GM04504 (cell line): ENCODE measurements at regions not wholly inside any gene's neighbourhood (a gene's known extent, or its start where the extent isn't known, plus 50 kb on each side); places are given as distances from the start of the nearest gene placed in this dataset.
"Not testable (repeated sequence)": the region's sequence is repeated elsewhere in the genome, so short reads cannot be mapped to it uniquely, and the experiment has no call there.

Experiments used
- DNase-seq: peaks from one replicate; pipeline ENCODE4 v3.0.0-alpha.2; 2012; ENCODE audit warnings: low read depth

DNA sequence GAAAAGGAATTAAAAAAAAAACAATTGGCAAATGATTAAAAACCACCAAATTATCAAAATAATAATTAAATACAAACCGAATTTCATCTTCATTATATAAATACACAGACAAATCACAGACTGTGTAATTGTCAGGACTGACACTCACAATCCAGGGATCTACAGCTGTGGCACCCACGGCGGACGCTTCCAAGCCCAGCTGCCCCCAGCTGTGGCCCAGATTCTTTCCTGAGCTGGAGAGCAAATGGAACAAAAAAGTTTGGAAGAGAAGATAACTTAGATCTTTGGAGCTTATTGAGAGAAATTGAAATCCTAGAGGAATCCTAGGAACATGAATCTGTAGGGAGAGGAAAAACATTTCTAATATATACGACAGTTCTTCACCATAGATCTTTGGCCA, 316.1 kb downstream of the OTUD1 start:
- no peak for DNase-seq

DNA sequence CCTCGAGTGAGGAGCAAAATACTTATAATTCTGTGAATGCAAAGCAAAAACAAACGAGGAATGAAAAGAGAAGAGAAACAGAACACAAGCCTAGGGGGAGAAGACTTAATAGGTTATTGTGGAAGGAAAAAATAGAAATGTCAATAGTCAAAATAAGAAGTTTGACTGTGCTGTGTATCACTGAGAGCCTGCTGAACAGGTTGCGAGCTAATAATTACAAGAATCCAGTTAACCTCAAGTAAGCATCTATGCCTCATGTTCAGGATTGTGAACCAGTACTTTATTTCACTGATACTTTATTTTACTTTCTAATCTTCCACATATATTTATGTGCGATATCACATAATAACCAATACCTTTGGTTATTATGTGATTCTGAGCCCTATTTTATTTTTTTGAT, 316.7 kb downstream of the OTUD1 start:
- DNase-seq: no peak

DNA sequence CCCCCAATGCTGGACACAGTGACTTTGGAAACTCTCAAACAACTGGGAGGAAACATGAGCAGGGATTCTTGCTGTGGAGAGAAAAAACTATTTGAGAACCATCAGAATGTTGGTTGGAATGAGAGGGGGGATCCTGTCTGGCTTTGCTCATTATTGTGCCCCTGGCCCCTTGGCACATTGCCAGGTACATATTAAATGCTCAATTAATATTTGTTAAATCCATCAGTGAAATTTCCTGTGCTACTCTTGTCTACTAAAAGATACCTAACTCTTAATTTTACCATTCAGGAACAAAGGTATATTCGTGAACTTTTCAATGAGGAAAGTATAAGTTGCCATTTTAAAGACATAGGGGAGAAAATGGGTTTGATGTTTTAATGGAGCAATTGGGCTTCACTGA, 329.4 kb downstream of the OTUD1 start:
- no peak for DNase-seq

DNA sequence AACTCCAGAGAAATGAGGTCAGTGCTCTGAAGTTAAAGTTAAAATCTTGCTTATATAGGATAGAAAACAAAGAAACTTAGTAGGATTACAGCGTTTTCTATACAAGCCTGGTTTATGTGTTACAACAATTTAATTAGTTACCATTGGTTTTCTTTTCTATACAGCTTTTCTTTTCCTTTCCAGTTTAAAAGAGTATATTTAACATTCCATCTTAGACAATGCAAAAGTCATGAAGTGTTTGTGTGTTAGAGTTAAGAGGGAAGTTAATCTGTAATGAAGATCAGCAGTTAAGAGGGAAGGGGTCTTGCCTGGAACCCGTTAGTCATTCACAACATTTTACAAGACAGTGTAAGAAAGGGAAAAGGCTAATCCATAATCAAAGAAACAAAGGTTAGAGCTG, 338.3 kb downstream of the OTUD1 start:
- DNase-seq: no peak

DNA sequence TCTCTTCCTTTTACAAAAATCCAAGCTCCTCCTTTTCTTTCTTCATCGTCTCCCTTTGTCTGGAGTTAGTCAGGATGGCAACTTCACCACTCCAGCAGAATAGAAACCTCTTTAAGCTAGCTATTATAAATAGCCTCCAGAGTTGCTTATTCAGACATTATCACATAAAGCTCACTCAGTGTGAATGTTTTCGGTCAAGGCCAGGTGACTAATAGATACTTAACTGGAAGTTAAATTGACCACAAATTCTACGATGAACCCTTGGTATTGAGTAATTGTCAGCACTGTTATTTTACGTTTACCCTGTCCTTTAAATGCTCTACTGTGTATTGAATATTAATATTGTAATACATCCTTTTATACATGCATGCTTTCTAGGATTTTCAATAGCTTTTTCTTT, 340.4 kb downstream of the OTUD1 start:
- no peak for DNase-seq

DNA sequence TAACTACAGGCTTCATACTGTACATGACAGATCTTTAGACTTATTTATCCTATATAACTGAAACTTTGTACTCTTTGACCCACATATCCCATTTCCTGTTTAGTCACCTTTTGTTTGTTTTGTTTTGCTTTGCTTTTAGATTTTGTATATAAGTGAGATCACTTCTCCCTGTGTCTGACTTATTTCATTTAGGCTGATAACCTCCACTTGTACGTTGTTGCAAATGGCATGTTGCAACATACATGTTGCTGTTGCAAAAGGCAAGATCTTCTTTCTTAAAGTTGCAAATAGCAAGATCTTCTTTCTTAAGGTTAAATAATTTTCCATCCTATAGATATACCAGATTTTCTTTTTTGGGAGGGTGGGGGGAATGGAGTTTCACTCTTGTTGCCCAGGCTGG, 341.5 kb downstream of the OTUD1 start:
- no peak for DNase-seq

DNA sequence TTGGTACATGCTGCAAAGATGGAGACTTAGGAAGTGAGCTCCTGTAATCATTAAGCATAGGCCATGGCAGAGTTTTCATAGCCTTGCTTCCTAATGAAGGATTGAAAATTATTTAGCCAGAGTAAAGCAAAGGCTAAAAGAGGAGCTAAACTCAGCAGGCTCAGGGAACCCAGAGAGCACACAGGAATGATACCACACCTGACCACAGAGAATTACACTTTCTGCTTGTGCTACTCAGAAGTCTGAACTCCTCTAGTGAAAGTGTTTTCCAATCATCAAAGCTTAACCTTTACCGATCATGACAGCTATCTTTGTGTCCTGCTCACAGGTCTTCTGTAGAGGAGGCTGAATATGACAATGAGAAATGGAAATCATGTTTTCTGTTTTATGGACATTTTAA, 347.7 kb downstream of the OTUD1 start:
- no peak for DNase-seq

DNA sequence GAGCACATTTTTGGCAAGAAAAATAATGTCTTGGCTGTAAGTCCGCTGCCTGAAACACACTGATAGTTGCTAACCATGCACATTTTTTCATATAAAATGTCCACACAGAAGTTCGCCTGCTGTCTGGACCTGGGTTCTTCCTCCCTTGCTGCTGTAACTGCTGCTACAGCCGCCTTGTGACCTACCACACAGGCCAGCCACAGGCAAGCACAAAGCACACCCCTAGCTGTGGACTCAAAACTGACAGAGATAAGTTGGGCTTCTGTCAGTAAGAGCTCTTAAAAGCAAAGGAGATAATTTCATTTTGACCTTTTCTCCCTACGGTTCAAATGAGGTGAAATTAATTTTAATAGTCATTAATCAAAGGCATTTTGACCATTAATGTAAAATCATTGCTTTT, 354.7 kb downstream of the OTUD1 start:
- DNase-seq: no peak

DNA sequence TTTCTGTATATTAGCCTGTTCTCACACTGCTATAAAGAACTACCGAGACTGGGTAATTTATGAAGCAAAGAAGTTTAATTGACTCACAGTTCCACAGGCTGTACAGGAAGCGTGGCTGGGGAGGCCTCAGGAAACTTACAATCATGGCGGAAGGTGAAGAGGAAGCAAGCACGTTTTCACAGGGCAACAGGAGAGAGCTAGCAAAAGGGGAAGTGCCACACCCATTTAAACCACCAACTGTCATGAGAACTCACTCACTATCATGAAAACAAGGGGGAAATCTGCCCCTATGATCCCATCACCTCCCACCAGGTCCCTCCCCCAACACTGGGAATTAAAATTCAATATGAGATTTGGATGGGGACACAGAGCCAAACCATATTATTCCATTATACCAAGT, 358.6 kb downstream of the OTUD1 start:
- not testable (repeated sequence) for DNase-seq

DNA sequence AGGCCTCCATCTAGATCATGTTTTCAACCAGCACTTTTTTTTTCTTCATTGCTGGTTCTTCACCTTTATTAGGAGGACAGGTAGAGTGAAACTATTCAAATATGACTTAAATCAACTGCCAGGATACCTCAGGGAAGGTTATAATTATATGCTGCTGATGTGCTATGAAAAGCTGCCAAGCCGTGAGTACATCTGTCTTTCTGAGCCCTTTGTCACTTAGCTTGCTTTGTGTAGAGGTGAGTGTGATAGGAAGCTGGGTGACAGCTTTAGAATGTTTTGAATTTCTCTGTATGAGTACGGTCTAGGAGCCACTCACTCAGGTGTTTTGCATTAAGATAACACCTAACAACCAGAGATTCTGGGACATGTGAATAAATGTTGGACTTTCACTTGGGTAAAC, 365.2 kb downstream of the OTUD1 start:
- DNase-seq: no peak

DNA sequence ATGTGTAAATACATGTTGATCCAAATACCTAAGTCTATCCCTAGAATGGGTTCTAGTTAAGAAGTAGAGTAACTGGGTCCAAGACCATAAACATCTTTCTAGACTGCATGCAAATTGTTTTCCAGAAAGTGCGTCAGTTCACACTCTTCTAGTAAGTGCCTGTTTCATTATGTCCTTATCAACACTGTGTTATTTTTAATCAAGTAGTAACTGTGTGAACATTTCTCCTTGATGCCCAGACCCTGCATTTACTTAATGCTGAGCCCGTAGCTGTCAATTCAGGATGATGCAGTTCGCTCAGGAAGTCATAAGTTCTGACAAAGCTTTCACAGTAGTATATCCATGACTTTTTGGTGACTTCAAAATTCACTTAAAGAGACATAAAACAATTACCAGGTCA, 374.8 kb downstream of the OTUD1 start:
- DNase-seq: no peak

DNA sequence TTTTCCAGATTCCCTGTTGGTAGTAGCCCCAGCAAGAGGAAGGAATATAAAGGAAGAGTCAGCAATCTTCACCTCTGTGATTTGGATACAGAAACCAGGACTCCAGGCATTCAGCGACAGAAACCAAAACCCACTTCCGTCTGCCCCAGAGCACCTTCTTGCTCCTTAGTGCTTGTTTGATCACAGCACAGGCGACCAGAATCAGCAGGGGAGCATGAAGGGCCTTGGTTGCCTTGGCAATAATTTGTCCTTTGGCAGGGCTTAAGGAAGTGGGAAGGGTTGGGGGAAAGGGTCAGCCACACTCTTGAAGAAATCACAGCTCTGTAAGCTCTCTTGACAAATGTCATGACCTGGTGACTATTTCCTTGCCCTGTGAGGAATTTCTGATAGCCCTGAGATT, 379.6 kb downstream of the OTUD1 start:
- DNase-seq: no peak

DNA sequence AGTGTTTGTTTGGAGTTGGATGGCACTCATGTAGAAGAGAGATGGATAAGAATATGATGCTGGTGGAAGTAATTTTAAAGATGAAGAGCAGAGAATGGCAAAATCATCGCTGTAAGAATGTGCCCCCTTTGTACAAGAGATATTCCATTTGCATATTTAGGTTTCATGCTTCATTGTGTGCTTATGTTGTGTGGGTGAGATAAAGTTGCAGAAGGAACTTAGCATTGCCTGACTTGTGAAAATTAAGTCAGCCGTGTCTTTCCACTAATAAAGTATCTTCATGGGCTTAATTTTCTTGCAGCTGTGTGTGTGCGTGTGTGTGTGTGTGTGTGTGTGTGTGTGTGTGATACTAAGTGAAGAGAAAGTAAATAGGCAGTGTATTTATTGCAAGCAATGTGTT, 381.9 kb downstream of the OTUD1 start:
- no peak for DNase-seq

DNA sequence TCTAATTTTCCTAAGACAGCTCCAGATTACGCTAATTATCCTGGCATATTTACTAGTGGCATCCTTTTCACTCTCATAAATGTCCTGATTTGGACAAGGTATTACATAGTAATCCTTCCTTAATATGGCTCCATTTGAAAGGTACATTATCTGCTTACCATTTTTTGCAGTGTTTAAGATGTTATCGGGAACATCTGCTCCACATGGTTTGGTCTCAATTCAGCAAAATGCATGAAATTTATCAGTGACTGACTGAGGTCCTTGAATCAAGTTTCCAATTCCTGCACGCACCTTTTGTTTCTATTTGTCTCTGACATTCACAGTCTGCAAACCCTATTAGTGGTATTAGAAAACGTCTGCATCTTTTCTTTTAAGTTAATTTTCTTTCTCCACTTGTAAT, 384.1 kb upstream of the KIAA1217 start:
- DNase-seq: no peak

DNA sequence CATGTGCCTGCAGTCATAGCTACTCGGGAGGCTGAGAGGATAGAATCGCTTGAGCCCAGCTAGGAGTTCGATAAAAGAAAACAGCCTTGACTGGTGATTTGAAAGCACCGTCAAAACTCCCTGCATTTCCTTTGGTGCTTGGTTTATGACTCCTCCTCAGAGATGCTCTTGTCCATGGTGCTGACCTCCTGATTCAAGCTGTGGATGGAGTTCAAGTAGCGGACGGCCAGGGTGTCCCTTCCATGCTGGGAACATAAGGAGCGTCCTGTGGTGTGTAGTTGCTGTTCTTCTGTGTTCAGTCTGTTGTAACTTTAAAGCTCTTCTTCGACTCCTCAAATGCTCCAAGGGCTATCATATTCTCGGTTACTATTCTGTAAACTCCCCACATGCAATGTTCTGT, 382.5 kb upstream of the KIAA1217 start:
- no peak for DNase-seq

DNA sequence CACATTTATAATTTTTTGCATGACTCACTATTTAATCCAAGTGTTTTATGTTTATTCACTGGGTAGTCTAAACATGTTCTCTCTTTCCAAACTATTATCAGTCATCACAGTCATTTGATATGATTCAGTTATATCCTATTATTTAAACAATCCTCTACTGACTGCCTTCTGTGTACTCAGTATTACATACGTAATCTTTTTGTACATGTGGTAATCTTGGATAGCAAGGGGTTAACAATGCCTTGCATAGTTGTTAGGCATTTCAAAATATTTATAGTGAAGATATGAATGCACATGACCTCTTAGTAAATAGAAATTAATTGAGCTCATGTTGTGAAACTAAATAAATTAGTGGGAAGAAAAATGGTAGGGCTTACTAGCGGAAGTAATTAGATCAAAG, 379.4 kb upstream of the KIAA1217 start:
- DNase-seq: no peak

DNA sequence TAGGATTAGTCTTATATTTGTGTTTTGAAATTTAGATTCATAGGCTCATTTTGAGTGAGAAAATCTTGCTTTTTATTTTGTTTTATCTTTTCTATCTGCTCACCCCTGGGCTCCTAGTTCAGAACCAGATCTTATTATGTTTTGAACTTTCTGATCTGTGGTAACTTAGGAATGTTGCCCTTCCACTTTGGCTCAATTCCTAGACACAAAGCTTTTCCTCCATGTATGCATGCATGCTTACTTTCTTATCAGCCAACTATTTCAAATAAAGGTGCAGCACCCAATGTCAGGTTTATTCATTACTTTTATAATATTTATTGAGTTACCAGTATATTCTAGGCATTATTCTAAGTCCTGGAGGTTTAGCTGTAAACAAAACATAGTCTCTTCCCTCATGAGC, 374.8 kb upstream of the KIAA1217 start:
- DNase-seq: no peak

DNA sequence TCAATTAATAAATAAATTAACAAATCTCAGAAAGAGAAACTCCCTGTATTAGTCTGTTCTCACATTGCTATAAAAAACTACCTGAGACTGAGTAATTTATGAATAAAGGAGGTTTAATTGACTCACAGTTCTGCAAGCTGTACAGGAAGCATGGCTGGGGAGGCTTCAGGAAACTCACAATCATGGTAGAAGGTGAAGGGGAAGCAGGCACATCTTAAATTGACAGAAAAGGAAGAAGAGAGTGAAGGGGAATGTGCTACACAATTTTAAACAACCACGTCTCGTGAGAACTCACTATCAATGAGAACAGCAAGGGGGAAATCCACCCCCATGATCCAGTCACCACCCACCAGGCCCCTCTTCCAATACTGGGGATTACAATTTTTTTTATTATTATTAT, 358.3 kb upstream of the KIAA1217 start:
- DNase-seq: no peak

DNA sequence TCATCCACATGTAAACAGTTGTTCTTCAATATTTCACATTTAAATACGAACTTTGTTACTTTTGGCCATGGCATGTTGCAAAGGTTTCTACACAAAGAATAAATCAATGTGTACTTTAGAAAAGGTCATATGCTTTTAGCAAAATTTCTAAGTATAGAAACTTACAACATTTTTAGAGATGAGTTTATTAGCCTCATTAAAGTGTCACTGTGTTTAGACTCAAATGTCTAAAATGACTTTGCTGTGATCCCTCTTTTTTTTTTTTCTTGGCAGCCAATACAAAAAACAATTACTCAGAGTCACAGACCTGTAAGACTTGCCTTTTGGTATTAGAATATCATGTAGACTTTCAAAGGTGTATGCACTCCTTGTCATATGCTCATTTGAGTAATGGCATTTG, 349.3 kb upstream of the KIAA1217 start:
- DNase-seq: no peak

DNA sequence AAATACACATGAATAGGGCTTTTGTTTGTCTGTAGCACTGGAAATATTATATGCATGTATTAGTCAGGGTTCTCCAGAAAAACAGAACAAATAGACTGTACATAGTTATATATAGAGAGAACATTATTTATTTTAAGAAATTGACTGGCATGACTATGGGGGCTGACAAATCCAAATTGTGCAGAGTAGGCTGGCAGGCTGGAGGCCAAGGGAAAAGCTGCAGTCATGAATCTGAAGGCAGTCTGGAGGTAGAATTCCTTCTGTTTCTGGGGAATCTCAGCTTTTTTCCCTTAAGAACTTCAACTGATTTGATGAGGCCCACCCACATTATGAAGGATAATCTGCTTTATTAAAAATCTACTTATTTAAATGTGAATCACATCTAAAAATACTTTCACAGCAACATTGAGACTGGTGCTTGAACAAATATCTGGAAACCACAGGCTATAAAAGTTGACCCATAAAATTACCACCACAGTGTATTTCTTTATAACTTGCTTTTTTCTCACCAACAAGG, 344.2 kb upstream of the KIAA1217 start:
- no peak for DNase-seq

DNA sequence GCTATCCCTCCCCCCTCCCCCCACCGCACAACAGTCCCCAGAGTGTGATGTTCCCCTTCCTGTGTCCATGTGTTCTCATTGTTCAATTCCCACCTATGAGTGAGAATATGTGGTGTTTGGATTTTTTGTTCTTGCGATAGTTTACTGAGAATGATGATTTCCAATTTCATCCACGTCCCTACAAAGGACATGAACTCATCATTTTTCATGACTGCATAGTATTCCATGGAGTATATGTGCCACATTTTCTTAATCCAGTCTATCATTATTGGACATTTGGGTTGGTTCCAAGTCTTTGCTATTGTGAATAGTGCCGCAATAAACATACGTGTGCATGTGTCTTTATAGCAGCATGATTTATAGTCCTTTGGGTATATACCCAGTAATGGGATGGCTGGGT, 342.0 kb upstream of the KIAA1217 start:
- not testable (repeated sequence) for DNase-seq

DNA sequence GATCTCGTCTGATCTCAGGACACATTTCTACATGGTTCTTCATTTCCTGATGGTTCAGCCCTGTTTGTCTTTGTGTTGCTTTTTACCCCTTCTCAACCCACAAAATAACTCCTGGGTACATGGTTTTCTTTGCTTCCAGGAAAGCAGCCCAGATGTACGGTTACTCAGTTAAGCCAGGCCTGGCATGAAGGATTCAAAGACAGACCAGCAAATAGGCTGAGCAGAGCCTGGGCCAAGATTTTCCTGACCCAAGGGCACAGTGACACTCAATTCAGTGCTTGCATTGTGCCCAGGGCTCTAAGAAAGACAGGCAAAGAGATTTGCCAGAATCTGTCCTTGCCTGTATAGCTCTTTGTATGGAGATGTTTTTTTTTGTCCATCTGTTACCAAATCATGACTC, 340.8 kb upstream of the KIAA1217 start:
- no peak for DNase-seq

DNA sequence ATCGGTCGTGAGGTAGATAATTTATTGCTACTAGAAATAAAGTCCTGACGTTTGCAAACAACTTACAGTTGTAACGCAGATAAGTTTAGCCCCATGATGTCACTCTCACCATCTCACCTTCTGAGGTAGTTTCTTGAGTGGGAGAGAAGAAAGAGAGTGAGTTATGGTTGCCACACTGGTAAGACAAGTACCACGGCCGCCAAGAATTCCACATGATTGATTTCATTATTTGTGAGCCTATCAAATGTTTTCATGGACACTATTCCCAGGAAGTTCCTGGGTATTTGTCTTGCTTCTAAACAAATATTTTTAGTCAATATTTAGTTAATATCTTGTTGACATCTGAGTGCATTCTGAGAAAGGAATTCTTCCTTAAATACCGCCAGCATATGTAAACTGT, 339.4 kb upstream of the KIAA1217 start:
- DNase-seq: no peak

DNA sequence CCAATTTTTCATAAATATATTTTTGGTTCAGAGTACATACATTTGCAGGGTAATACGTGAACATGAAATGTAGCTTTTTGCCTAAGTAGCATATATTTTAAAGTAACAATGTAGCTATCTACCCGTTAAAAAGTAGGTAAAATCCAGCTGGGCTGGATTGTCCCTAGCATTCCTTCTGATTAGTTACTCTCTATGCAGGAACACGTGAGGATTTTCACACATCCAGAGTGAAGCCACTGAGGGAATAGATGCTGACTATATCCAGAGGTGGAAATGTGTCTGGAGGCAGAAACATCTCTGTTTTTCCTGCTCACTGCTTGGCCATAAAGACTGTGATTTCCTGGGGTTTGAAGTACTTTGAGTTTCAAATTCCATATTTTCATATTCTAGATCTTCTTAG, 338.9 kb upstream of the KIAA1217 start:
- DNase-seq: no peak
